Uterus (tissue), 3 donors: ENCODE measurements at regions not wholly inside any gene's neighbourhood (a gene's known extent, or its start where the extent isn't known, plus 50 kb on each side); places are given as distances from the start of the nearest gene placed in this dataset.

ENCODE experiments used
- DNase-seq, 2 donors: peaks; one replicate each; pipeline ENCODE4 v3.0.0-alpha.2; 2019 to 2020
- H3K27ac ChIP-seq, 2 donors: fragments of 200-600 bp; sonication (generic); 1 replicate in 1 of 2; 2 replicates in 1 of 2; pipeline ENCODE4 v1.5.1; 2016 to 2018
- H3K27me3 ChIP-seq, 2 donors: fragments of 200-600 bp; sonication (generic); one replicate each; pipeline ENCODE4 v1.5.1; 2018 to 2019; ENCODE audit warnings: control low read depth in 1 of 2
- H3K36me3 ChIP-seq, 2 donors: fragments of 200-600 bp; sonication (generic); one replicate each; pipeline ENCODE4 v1.5.1; 2019; ENCODE audit warnings: control low read depth in 1 of 2
- H3K4me1 ChIP-seq, 2 donors: fragments of 200-600 bp; sonication (generic); one replicate each; pipeline ENCODE4 v1.5.1; 2018 to 2019; ENCODE audit warnings: control low read depth in 1 of 2
- H3K4me3 ChIP-seq, 2 donors: fragments of 200-600 bp; sonication (generic); 1 replicate in 1 of 2; 2 replicates in 1 of 2; pipeline ENCODE4 v1.5.1; 2018 to 2019; ENCODE audit warnings: mild to moderate bottlenecking in 1 of 2
- H3K9me3 ChIP-seq, 2 donors: fragments of 200-600 bp; sonication (generic); one replicate each; pipeline ENCODE4 v1.5.1; 2019; ENCODE audit warnings: control low read depth in 1 of 2
- POLR2A ChIP-seq, 2 donors: fragments of 450-650 bp; IDR thresholded peaks; one replicate each; pipeline ENCODE4 v1.6.1; 2016; ENCODE audit warnings: antibody characterized with exemption in 2 of 2, mild to moderate bottlenecking in 1 of 2, moderate library complexity in 1 of 2
- intact Hi-C: fragments of 100-400 bp; cut with DNase I; formaldehyde crosslinking; loops from one replicate; pipeline ENCODE4 v1.15.1; 2023; ENCODE audit warnings: low total_unique reads
- TF ChIP-seq, protein P1 (sequence below), 4 experiments: fragments of 200-600 bp in 2 of 4; fragments of 450-650 bp in 2 of 4; sonication (generic) in 2 of 4; IDR thresholded peaks; one replicate each; pipeline ENCODE4 v1.5.1; 2016 to 2019; ENCODE audit warnings: antibody characterized with exemption in 4 of 4, mild to moderate bottlenecking in 2 of 4, moderate library complexity in 1 of 4
- donor health status: DM: yes; HTN: yes; CAD: no.

DNA sequence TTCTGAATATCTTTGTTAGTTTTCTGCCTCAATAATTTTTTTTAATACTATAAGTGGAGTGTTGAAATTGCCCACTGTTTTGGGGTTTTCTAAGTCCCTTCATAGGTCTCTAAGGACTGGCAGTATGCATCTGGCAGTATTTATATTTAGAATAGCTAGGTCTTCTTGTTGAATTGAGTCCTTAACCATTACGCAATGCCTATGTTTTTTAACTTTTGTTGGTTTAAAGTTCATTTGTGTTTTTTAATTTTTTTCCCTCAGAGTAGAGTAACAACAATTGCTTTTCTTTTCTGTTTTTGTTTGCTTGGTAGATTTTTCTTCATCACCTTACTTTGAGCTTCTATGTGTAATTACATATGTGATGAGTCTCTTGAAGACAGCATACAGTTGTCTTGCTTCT, 375.9 kb upstream of the EYS start:
- H3K9me3 ChIP-seq = no peaks in the 10 kb centered on the region
- no peak for DNase-seq
- intact Hi-C loops = no loop called here
- no peaks in the 10 kb centered on the region for H3K4me1 ChIP-seq
- H3K36me3 ChIP-seq = no peaks in the 10 kb centered on the region
- H3K4me3 ChIP-seq = no peak overlapping the region
- TF ChIP-seq, protein P1, sequence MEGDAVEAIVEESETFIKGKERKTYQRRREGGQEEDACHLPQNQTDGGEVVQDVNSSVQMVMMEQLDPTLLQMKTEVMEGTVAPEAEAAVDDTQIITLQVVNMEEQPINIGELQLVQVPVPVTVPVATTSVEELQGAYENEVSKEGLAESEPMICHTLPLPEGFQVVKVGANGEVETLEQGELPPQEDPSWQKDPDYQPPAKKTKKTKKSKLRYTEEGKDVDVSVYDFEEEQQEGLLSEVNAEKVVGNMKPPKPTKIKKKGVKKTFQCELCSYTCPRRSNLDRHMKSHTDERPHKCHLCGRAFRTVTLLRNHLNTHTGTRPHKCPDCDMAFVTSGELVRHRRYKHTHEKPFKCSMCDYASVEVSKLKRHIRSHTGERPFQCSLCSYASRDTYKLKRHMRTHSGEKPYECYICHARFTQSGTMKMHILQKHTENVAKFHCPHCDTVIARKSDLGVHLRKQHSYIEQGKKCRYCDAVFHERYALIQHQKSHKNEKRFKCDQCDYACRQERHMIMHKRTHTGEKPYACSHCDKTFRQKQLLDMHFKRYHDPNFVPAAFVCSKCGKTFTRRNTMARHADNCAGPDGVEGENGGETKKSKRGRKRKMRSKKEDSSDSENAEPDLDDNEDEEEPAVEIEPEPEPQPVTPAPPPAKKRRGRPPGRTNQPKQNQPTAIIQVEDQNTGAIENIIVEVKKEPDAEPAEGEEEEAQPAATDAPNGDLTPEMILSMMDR (IDR thresholded peaks at IDR 0.05) = no peak
- TF ChIP-seq POLR2A (IDR thresholded peaks at IDR 0.05) = no peak
- no peak overlapping the region for H3K27ac ChIP-seq
- H3K27me3 ChIP-seq = no peaks in the 10 kb centered on the region

DNA sequence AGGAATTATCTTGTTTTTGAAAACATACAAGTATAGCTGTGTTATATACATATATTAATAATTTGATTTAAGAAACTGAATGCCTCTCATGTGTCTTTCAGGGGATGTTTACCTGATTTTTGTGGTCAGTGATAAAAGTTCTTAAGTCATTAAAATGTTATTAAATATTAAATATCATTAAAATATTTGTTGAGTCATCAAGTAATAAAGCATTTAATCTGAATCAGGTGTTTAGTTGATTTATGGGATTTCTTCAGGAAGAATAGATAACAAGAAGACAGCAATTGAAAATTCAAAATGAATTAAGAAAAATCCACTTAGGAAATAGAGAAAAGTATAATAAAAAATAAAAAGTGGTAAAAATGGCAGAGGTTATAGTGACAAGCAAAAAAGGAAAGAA, 361.9 kb upstream of the EYS start:
- no peak for TF ChIP-seq POLR2A (IDR thresholded peaks at IDR 0.05)
- TF ChIP-seq, protein P1 (IDR thresholded peaks at IDR 0.05) = no peak
- H3K36me3 ChIP-seq = no peaks in the 10 kb centered on the region
- no peak overlapping the region for H3K27ac ChIP-seq
- no peak overlapping the region for H3K4me3 ChIP-seq
- intact Hi-C loops = no loop called here
- no peaks in the 10 kb centered on the region for H3K27me3 ChIP-seq
- H3K4me1 ChIP-seq = no peaks in the 10 kb centered on the region
- DNase-seq = no peak
- H3K9me3 ChIP-seq = no peaks in the 10 kb centered on the region

DNA sequence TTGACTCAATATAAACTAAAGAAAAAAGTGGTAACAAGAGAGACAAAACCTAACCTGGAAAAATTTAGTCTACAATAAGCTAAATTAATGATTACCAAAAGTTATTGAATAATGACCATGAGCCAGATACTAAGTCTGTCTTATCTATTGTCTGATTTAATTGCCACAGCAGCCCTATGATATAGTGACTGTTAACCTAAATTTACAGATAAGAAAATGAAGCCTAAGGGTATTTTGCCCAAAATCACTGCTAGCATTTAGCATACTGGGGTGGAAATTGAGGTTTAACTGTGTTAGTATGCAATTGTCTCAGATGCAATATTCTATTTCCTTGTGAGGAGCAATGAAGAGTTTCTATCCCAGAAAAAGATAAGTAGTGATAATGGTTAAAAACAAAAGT, 361.0 kb upstream of the EYS start:
- Histone ChIP-seq H3K27ac (no peak overlapping the region), H3K9me3 (no peaks in the 10 kb centered on the region), H3K4me1 (no peaks in the 10 kb centered on the region), H3K27me3 (no peaks in the 10 kb centered on the region), H3K4me3 (no peak overlapping the region), H3K36me3 (no peaks in the 10 kb centered on the region)
- TF ChIP-seq, protein P1 (IDR thresholded peaks at IDR 0.05) = no peak
- TF ChIP-seq POLR2A (IDR thresholded peaks at IDR 0.05) = no peak
- intact Hi-C loops = no loop called here
- no peak for DNase-seq

DNA sequence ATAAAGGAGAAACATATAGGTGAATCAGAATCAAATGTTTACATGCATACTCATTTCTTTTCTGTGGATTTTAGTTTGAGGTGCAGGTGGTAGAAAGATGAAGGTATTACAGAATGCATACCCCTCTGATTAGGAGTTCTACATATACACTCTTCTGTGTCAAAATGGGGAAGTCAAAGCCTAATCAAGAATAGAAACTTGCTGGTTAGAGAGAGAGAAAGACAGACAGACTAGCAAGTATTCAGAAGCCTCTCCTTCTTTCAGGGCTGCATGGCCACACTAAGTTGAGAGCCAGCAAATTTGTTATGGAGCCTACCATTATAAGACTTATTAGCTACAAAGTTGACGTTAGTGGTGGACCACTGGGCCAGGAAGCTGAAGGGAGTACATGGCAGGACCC, 358.3 kb upstream of the EYS start:
- Histone ChIP-seq H3K9me3 (no peaks in the 10 kb centered on the region), H3K27me3 (no peaks in the 10 kb centered on the region), H3K27ac (no peak overlapping the region), H3K4me3 (no peak overlapping the region), H3K4me1 (no peaks in the 10 kb centered on the region), H3K36me3 (no peaks in the 10 kb centered on the region)
- intact Hi-C loops = no loop called here
- TF ChIP-seq, protein P1 (IDR thresholded peaks at IDR 0.05) = no peak
- TF ChIP-seq POLR2A (IDR thresholded peaks at IDR 0.05) = no peak
- DNase-seq = no peak

DNA sequence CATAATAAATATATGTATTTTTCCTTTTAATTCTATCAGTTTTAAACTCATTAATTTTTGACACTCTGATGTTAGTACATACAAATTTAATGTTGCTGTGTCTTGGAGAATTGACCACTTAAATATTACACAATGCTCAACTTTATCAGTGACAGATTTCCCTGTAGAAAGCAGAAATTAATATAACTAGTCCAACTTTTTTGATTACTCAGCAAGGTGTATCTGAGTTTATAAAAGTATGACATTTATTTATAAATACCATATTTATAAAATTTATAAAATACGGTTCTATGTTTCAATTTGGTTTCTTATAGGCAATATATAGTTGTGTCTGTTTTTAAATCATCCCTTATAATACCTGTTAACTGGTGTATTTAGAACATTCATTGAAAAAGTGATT, 350.0 kb upstream of the EYS start:
- no peaks in the 10 kb centered on the region for H3K36me3 ChIP-seq
- H3K27ac ChIP-seq = no peak overlapping the region
- no peaks in the 10 kb centered on the region for H3K27me3 ChIP-seq
- intact Hi-C loops = no loop called here
- no peaks in the 10 kb centered on the region for H3K4me1 ChIP-seq
- no peak for TF ChIP-seq POLR2A (IDR thresholded peaks at IDR 0.05)
- TF ChIP-seq, protein P1 (IDR thresholded peaks at IDR 0.05) = no peak
- H3K9me3 ChIP-seq = no peaks in the 10 kb centered on the region
- H3K4me3 ChIP-seq = no peak overlapping the region
- no peak for DNase-seq
